ENCODE measurements at regions not wholly inside any gene's neighbourhood (a gene's known extent, or its start where the extent isn't known, plus 50 kb on each side); places are given as distances from the start of the nearest gene placed in this dataset.

GRCh38 chr6:168388641-168389633 is 52.0 kb upstream of the SMOC2 start:
- TF ChIP-seq CTCF (IDR thresholded peaks at IDR 0.05) (no peak), POLR2A (IDR thresholded peaks at IDR 0.05) (no peak)

Data from vagina (tissue), 2 donors.